ENCODE measurements at regions not wholly inside any gene's neighbourhood (a gene's known extent, or its start where the extent isn't known, plus 50 kb on each side); places are given as distances from the start of the nearest gene placed in this dataset.
"Not testable (repeated sequence)": the region's sequence is repeated elsewhere in the genome, so short reads cannot be mapped to it uniquely, and the experiment has no call there.

GRCh38 chr1:166616206-166616605 lies 223.1 kb upstream of the POGK start:
- no peak for DNase-seq (ENCODE audit: low spot score)

- DNase-seq (ENCODE audit: low spot score) = no peak
Observed at GRCh38 chr1:166626711-166627110, 212.6 kb upstream of the POGK start.

GRCh38 chr1:166627558-166627957 lies 211.7 kb upstream of the POGK start:
- no peak for DNase-seq (ENCODE audit: low spot score)

GRCh38 chr1:166628259-166628658 lies 211.0 kb upstream of the POGK start:
- DNase-seq (ENCODE audit: low spot score) = no peak

- DNase-seq (ENCODE audit: low spot score) = no peak
Observed at GRCh38 chr1:166629946-166630345, 209.3 kb upstream of the POGK start.

- no peak for DNase-seq (ENCODE audit: low spot score)
Observed at GRCh38 chr1:166630369-166630768, 208.9 kb upstream of the POGK start.

- DNase-seq (ENCODE audit: low spot score) = no peak
Observed at GRCh38 chr1:166638137-166638536, 201.1 kb upstream of the POGK start.

- DNase-seq (ENCODE audit: low spot score) = not testable (repeated sequence)
Observed at GRCh38 chr1:166657228-166657627, 182.0 kb upstream of the POGK start.

- not testable (repeated sequence) for DNase-seq (ENCODE audit: low spot score)
Observed at GRCh38 chr1:166666790-166667189, 172.5 kb upstream of the POGK start.

- DNase-seq (ENCODE audit: low spot score) = not testable (repeated sequence)
Observed at GRCh38 chr1:166667600-166667999, 171.7 kb upstream of the POGK start.

- no peak for DNase-seq (ENCODE audit: low spot score)
Observed at GRCh38 chr1:166671627-166672026, 167.6 kb upstream of the POGK start.

- no peak for DNase-seq (ENCODE audit: low spot score)
Observed at GRCh38 chr1:166673722-166674121, 165.6 kb upstream of the POGK start.

- no peak for DNase-seq (ENCODE audit: low spot score)
Observed at GRCh38 chr1:166675213-166675612, 164.1 kb upstream of the POGK start.

- no peak for DNase-seq (ENCODE audit: low spot score)
Observed at GRCh38 chr1:166676981-166677380, 162.3 kb upstream of the POGK start.

GRCh38 chr1:166679369-166679768 lies 159.9 kb upstream of the POGK start:
- DNase-seq (ENCODE audit: low spot score) = no peak

GRCh38 chr1:166682588-166682987 lies 156.7 kb upstream of the POGK start:
- DNase-seq (ENCODE audit: low spot score) = no peak

- DNase-seq (ENCODE audit: low spot score) = not testable (repeated sequence)
Observed at GRCh38 chr1:166684669-166685068, 154.6 kb upstream of the POGK start.

- no peak for DNase-seq (ENCODE audit: low spot score)
Observed at GRCh38 chr1:166685200-166685599, 154.1 kb upstream of the POGK start.

- not testable (repeated sequence) for DNase-seq (ENCODE audit: low spot score)
Observed at GRCh38 chr1:166685891-166686290, 153.4 kb upstream of the POGK start.

GRCh38 chr1:166690596-166690995 lies 148.7 kb upstream of the POGK start:
- DNase-seq (ENCODE audit: low spot score) = not testable (repeated sequence)

GRCh38 chr1:166691476-166691875 lies 147.8 kb upstream of the POGK start:
- no peak for DNase-seq (ENCODE audit: low spot score)

- no peak for DNase-seq (ENCODE audit: low spot score)
Observed at GRCh38 chr1:166692346-166692745, 146.9 kb upstream of the POGK start.

GRCh38 chr1:166693158-166693557 lies 146.1 kb upstream of the POGK start:
- DNase-seq (ENCODE audit: low spot score) = no peak

GRCh38 chr1:166693673-166694297 lies 145.5 kb upstream of the POGK start:
- DNase-seq (ENCODE audit: low spot score) = no peak

- DNase-seq (ENCODE audit: low spot score) = no peak
Observed at GRCh38 chr1:166695115-166695514, 144.2 kb upstream of the POGK start.
